HG02623 (cell line): ENCODE measurements at regions not wholly inside any gene's neighbourhood (a gene's known extent, or its start where the extent isn't known, plus 50 kb on each side); places are given as distances from the start of the nearest gene placed in this dataset.
"Not testable (repeated sequence)": the region's sequence is repeated elsewhere in the genome, so short reads cannot be mapped to it uniquely, and the experiment has no call there.

Experiments
- ATAC-seq: cut with Tn5 transposase; IDR thresholded peaks from one replicate; pipeline ENCODE4 v1.9.1; 2021; ENCODE audit warnings: moderate library complexity; ENCODE audit not compliant: unreplicated experiment

GRCh38 chr14:85180876-85181275 lies 349.1 kb upstream of the FLRT2 start:
- no peak for ATAC-seq

DNA sequence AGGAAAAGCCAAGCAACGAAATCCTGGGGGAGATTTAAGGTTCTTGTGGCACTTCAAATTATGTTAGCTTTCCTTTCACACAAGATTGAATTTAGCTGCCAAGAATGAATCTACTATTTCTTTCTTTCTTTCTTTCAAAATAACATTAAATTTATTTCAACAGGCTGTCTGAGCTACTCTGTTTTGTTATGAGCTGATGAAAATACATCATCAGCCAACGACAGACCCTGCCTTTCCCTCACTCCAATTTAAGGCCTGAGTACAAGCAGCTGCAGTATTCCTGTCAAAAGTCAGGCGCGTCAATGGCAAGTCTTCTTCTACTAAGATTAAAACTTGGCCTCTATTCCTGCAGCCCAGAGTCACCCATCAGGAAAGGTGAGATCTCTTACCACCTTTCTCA lies 347.7 kb upstream of the FLRT2 start:
- ATAC-seq = no peak

DNA sequence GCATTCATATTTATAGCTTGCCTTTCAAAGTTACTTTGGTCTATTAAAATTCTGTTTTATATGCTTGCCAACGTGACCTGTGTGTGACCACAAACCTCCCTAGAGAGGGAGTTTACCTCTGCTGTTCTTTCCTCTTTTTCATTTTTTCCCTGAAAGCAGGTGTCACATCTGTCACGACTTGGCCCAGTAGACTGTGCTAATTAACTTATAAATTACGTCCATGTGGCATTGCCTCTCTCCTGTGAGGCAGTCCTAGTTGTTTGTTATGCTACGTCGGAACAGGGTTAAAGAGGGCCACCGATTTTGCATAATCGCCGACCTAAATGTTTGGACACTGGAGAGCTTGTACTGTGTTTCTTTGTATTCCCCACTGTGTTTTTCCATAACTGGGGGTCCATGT lies 343.9 kb upstream of the FLRT2 start:
- ATAC-seq = no peak

DNA sequence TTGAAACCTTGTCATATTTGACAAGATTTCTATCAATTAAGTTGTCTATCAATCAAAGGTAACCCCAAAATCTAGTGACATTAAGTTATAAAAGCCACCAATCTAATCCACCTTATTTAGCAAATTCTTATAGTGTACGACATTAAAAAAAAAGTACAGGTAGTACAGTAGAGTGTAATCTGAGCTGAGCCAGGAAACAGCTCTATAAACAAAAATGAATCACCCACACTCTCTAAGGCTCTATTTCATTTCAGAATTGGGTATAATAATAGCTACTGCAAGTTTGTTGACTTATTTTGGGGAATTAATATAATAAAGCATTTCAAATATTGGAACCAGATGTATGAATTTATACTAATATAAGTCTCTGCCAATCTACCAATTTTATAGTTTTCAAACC lies 342.4 kb upstream of the FLRT2 start:
- no peak for ATAC-seq

- no peak for ATAC-seq
These were observed 341.1 kb upstream of the FLRT2 start for GRCh38 chr14:85188836-85189235.

DNA sequence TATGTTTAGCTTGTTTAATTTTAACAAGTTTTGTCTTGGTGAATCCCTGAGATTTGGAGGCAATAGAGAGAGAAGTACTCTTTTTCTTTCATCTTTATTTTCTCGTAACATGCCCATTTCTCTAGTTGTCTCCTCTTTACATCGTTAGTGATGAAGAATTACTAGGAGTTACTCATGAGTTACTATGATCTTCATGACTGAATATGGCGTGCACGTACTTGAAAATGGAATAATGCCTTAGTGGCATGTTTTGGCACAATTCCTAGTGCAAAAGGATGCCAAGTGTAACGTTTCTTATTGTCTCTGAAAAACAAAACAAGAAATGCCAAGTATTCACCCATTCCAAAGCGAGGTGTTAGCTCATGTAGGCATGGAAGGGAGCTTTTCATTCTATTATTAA lies 340.7 kb upstream of the FLRT2 start:
- not testable (repeated sequence) for ATAC-seq

GRCh38 chr14:85190251-85190650 lies 339.7 kb upstream of the FLRT2 start:
- no peak for ATAC-seq

DNA sequence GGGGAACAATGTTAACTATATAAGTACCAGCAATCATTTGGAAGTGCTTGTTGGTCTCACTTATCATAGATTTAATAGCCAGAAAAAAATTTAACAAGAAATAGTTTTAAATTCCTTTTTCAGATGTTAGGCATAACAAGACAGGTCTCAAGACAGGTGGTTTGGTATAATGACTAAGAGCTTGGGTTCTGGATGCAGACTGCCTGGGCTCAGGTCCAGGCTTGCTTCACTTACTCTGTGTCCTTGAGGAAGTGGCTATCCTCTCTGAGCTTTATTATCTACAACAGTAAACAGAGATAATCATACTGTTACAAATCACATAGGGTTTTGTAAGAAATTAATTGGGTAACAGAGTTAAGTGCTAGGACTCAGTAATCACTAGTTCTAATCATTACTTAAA lies 338.0 kb upstream of the FLRT2 start:
- no peak for ATAC-seq

DNA sequence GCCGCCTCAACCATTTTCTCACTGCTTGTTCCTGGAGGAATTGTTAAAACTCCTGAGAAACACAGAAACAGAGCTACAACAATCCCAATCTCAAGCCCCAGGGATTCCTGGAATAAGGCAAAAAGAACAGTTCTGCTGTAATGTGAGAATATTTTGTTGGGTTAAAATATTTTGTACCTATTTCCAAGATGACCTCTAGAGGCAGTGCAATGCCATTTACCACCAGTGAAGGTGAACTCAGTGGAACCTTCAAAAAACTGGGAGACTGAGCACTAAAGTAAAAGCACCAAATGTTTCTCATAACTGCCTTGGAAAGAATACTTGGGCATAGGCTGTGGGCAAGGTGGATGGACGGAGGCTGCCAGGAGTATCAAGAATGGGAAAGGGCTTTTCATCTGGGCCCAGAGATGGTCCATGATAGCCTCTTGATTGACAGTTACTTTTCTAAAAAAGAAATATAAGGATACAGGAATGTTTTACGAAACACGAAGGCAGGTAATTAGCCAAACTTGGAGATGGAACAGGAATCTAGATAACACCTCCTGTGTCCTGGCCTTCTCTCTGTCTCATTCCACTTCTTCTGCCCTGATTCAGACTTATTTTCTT lies 334.0 kb upstream of the FLRT2 start:
- no peak for ATAC-seq

GRCh38 chr14:85198001-85198400 lies 331.9 kb upstream of the FLRT2 start:
- ATAC-seq = no peak

- ATAC-seq = no peak
These were observed 324.1 kb upstream of the FLRT2 start for GRCh38 chr14:85205875-85206274.

- ATAC-seq = no peak
These were observed 315.5 kb upstream of the FLRT2 start for GRCh38 chr14:85214471-85214870.

- no peak for ATAC-seq
These were observed 312.5 kb upstream of the FLRT2 start for GRCh38 chr14:85217412-85217811.

- no peak for ATAC-seq
These were observed 311.0 kb upstream of the FLRT2 start for GRCh38 chr14:85218982-85219381.

- no peak for ATAC-seq
These were observed 308.1 kb upstream of the FLRT2 start for GRCh38 chr14:85221832-85222231.

DNA sequence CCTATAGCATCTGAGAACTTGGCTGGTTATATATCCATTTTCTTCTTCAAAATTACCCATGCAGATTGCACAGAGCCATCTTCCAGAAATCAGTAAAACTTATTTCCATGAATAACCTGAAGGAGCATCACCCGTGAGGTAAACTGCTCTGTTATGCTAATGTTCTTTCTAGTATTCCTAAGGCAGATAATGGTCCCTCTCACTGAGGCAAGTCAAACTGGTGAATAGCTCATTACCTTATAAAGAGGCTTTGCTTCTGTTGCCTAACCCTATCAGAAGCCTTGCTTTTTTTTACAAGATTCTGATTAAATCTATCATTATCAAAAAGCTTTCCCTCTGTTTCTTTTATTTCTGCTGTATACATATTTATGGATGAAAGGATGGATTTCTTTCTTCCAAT lies 307.6 kb upstream of the FLRT2 start:
- ATAC-seq = no peak

DNA sequence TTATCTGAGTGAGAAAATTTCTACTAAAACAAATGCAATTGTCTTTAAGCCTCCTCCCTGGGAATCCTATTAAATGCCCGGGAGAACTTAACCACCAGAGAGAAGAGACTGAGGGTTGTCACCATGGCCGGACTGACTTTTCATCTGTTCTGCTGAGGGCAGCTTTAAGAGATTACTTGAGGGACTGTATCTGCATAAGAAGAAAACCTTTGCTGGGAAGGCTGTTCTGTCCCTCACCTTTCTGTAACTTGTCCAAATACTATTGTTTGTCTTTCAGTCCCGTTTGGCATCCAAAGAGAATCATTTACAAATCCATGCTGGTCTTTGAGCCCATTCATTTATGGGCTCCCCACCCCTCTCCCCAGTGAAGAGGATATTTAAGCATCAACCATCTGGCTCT lies 306.3 kb upstream of the FLRT2 start:
- no peak for ATAC-seq

DNA sequence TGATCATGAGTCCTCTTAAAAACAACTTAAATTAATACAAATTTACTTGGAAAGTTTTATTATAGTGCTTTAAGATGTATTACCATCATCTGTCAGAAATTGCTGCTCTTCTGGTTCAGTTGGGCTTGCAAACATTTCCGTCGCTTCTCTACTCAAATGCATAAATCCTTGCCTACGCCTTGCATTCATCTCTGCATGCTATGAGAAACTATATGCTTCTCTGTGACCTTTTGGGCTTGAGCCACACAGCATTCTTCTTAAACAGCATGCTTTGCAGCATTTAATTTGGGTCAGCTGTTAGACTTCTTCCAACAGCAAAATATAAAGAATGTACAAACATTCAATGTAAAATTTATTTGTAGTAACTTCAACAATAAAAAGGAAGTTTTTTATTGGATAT lies 305.7 kb upstream of the FLRT2 start:
- ATAC-seq = no peak

GRCh38 chr14:85233756-85234155 lies 296.2 kb upstream of the FLRT2 start:
- ATAC-seq = no peak

DNA sequence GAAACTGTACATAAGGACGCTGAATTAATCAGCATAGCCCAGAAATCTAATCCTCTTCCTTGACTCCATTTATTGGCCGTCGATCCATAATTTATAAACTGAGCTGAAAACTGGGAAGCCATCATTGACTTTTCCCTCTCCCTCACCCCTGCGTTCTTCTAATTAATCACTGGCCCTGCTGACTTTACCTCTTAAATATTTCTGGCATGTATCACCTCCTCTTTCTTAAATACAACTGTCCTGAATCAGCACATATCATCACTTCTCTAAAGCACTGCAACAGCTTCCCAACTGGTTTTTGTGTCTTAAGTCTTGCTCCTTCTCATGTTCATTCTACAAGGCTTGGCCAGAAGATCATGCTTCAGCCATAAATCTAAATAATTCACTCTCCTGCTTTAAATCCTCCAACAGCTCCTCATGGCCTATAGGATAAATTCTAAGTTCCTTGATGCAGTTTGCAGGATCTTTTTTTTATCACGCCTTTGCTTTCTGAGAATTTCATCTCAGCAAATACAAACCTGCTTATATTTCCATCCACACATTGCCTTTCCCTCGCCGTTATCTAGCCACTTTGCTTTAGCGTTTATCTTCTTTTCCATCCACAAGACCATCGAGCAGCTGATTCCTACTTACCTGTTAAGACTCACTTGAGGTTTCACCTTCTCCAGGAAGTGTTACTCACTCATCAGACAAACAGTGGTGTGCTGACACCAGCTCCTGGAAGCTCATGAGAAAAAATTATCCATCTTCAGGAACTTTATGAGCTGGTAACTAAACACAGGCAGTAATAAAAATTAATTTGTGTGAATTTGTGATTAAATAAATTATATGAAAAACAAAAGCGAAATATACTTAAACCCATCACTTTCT lies 295.6 kb upstream of the FLRT2 start:
- ATAC-seq = no peak

- ATAC-seq = no peak
These were observed 294.1 kb upstream of the FLRT2 start for GRCh38 chr14:85235868-85236267.

DNA sequence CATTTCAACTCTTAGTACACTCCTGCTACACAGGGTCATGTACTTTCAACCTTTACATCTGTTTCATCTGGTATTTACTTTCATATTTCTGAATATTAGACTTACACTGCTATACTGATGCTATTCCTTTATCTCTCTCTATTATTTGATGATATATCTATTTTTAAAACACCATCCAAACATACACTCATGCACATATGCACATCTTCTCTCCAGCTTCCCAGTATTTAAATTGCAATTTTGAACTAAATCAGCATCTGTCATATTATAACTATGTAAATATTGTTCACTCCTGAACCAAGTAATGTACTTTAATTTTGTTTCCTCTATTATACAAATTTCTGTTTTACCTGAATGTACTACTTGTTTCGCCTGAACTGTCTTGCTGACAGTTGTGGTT lies 293.6 kb upstream of the FLRT2 start:
- no peak for ATAC-seq

- no peak for ATAC-seq
These were observed 290.2 kb upstream of the FLRT2 start for GRCh38 chr14:85239791-85240190.
